GM21786 (cell line): ENCODE measurements at regions not wholly inside any gene's neighbourhood (a gene's known extent, or its start where the extent isn't known, plus 50 kb on each side); places are given as distances from the start of the nearest gene placed in this dataset.
A peak's percentile ranks its signal among the peaks of the same experiment; 100 is the strongest.
"Not testable (repeated sequence)": the region's sequence is repeated elsewhere in the genome, so short reads cannot be mapped to it uniquely, and the experiment has no call there.

Experiments used
- ATAC-seq: cut with Tn5 transposase; IDR thresholded peaks from one replicate; pipeline ENCODE4 v1.9.1; 2021; ENCODE audit not compliant: unreplicated experiment

GRCh38 chr5:18653216-18653752 lies 1019.0 kb downstream of the TAF11L14 start:
- ATAC-seq, result peak; percentile 89

GRCh38 chr5:18660511-18660910 lies 1026.3 kb downstream of the TAF11L14 start:
- ATAC-seq, result no peak

GRCh38 chr5:18662231-18662630 lies 1028.0 kb downstream of the TAF11L14 start:
- ATAC-seq, result no peak

- ATAC-seq, result not testable (repeated sequence)
Observed at GRCh38 chr5:18674212-18674611, 1040.0 kb downstream of the TAF11L14 start.

- ATAC-seq, result no peak
Observed at GRCh38 chr5:18675041-18675440, 1040.8 kb downstream of the TAF11L14 start.

GRCh38 chr5:18686253-18686652 lies 1052.0 kb downstream of the TAF11L14 start:
- no peak for ATAC-seq

- ATAC-seq, result no peak
Observed at GRCh38 chr5:18687429-18687828, 1053.2 kb downstream of the TAF11L14 start.

- ATAC-seq, result no peak
Observed at GRCh38 chr5:18699681-18700080, 1065.4 kb downstream of the TAF11L14 start.

GRCh38 chr5:18702821-18703220 lies 1068.6 kb downstream of the TAF11L14 start:
- no peak for ATAC-seq

- ATAC-seq, result no peak
Observed at GRCh38 chr5:18712936-18713485, 1078.8 kb downstream of the TAF11L14 start.

GRCh38 chr5:18720002-18720401 lies 1085.7 kb downstream of the TAF11L14 start:
- ATAC-seq, result no peak

- ATAC-seq, result no peak
Observed at GRCh38 chr5:18732556-18733479, 1098.6 kb downstream of the TAF11L14 start.

- ATAC-seq, result no peak
Observed at GRCh38 chr5:18736051-18736398, 1101.8 kb downstream of the TAF11L14 start.

- not testable (repeated sequence) for ATAC-seq
Observed at GRCh38 chr5:18736736-18737135, 1102.5 kb downstream of the TAF11L14 start.

GRCh38 chr5:18740301-18740700 lies 1106.0 kb downstream of the TAF11L14 start:
- peak; percentile 34 for ATAC-seq

- ATAC-seq, result no peak
Observed at GRCh38 chr5:18742830-18743229, 1108.6 kb downstream of the TAF11L14 start.

GRCh38 chr5:18744441-18744840 lies 1110.2 kb downstream of the TAF11L14 start:
- ATAC-seq, result no peak

- ATAC-seq, result peak; percentile 35
Observed at GRCh38 chr5:18745042-18745987, 1111.1 kb downstream of the TAF11L14 start.

- ATAC-seq, result peak; percentile 69
Observed at GRCh38 chr5:18745988-18746615, 1111.8 kb downstream of the TAF11L14 start.

GRCh38 chr5:18749763-18750162 lies 1115.5 kb downstream of the TAF11L14 start:
- ATAC-seq, result peak; percentile 38

- ATAC-seq, result no peak
Observed at GRCh38 chr5:18752317-18752716, 1118.1 kb downstream of the TAF11L14 start.
